Limb (tissue), 2 donors: ENCODE measurements at regions not wholly inside any gene's neighbourhood (a gene's known extent, or its start where the extent isn't known, plus 50 kb on each side); places are given as distances from the start of the nearest gene placed in this dataset.

Source experiments
- DNase-seq, 2 donors: peaks; one replicate each; pipeline ENCODE4 v3.0.0-alpha.2; 2016; ENCODE audit errors: extremely low spot score in 2 of 2

DNA sequence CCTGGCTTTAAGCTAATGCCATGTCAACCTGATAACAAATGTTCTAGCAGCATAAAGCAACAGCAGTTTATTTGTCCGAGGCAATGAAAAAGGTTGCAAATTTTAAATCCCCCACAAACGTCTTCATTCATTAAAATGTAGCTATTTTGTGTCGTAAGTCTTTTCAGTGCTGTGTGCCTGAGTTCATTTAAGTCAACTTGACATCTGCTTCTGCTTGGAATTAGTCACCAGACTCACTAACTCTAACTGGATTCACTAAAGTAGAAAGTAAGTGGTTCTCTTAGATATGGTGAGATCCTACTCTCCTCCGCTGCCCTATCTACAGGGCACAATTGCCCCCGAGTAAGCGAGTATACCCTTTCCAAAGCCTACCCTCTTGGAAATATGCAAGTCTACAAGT lies 118.4 kb upstream of the CHRM3 start:
- no peak for DNase-seq

GRCh38 chr1:239263801-239264200 lies 122.6 kb upstream of the CHRM3 start:
- no peak for DNase-seq

DNA sequence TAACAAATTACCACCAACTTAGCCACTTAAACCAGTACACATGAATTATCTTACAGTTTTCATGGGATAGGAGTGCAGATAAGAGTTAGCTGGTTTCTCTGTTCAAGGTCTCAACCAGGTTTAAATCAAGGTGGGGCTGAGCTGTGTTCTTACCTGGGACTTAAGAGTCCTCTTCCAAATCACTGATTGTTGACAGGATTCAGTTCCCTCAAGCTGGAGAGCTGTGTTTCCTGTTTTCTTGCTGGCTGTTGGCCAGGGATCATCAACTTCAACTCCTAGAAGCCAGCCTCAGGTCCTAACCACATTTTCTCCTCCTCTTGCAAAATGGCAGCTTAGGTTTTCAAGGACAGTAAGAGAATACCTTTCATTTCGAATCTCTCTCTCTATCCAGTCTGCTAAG lies 123.8 kb upstream of the CHRM3 start:
- DNase-seq, result no peak

DNA sequence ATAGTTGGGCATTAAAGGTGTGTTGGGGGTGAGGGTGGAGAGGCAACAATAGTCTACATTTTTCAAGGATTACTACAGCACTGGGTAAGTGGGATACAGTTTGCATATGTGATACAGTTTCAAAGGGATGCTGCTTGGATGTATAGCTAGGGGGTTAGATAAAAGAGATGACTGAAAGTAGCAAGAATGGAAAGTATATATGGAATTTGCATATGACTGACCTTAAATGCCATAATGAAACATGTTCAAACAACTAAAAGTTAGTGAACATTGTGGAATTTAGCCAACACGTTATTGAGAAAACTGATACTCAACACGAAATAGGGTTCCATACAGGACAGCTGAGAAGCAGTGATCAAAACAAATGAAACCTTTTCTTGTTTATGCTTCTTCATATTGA lies 124.8 kb upstream of the CHRM3 start:
- no peak for DNase-seq

DNA sequence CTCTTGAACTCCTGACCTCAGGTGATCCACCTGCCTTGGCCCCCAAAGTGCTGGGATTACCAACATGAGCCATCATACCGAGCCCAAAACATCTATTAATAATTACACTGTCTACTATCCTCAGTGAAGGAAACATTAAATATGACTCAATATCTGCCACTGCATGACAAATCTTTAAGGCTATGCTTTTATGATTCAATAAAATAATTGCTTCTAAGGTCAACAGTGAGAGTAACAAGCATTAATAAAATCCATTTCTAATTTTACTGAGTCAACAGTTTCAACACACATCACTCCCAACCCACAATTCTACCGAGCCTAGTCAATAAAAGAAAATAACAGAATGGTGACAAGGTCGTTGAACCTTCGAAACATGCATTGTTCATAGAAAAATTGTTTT lies 125.5 kb upstream of the CHRM3 start:
- no peak for DNase-seq

DNA sequence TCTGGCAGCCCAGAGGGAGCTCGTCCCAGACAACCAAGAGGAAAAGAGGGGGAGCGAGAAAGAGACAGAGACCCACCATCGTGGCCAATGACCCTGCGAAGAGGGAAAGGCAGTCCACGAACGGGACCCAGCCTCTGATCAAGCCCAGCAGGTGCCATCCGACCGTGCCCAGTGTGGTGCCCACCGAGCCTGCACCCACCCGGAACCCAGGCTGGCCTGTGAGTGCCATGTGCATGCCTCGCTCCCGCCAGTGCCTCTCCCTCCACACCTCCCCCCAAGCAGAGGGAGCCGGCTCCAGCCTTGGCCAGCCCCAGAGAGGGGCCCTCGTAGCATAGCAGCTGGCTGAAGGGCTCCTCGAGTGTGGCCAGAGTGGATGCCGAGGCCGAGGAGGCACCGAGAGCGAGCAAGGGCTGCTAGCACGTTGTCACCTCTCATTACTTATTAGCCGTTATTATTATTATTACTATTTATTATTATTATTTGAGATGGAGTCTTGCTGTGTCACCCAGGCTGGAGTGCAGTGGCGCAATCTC lies 130.7 kb upstream of the CHRM3 start:
- no peak for DNase-seq

DNA sequence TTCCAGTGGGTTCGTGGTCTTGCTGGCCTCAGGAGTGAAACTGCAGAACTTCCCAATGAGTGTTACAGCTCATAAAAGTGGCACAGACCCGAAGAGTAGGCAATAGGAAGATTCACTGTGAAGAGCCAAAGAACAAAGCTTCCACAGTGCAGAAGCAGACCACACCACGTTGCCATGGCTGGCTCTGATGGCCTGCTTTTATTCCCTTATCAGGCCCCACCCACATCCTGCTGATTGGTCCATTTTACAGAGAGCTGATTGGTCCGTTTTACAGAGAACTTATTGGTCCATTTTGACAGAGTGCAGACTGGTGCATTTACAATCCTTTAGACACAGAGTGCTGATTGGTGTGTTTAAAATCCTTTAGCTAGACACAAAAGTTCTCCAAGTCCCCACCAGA lies 131.4 kb upstream of the CHRM3 start:
- DNase-seq, result no peak

DNA sequence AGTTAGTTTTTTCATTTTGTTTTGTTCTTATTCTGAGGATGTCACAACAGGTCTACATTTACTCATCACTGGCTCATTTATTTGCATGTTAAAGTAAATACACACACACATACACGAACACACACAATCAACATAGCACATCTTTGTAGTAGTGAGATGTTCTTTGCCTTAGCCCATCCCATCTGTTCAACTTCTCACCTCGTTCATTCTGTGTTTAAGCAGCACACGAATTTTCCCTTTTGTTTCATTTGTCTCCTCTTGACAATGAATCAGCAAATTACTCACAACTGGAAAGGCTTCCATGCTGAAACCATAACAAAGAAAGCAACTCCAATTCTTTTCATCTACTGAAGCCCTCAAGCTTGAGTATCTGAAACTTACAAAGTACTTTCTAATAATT lies 133.3 kb upstream of the CHRM3 start:
- DNase-seq, result no peak

- DNase-seq, result no peak
Measured at GRCh38 chr1:239250353-239251035, 135.9 kb upstream of the CHRM3 start.

GRCh38 chr1:239247285-239247684 lies 139.1 kb upstream of the CHRM3 start:
- DNase-seq, result no peak

- DNase-seq, result no peak
Measured at GRCh38 chr1:239244084-239244483, 142.3 kb upstream of the CHRM3 start.

DNA sequence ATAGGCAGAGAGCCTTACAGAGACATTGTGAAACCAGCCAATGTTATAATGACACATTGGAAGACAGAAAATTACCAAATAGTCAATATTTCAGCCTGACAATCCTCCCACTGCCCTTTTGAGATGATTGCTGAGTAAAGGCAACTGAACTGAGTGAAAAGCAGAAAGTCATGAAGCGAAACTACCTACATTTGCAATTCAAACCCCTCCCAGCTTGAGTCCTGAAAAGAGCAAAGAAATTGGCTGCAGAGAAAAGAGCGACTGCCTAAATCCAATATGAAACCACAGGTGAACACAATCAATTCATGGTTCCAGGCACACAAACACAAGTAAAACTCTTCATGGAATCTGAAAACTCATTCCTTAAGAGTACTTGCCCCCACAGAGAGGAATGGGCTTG lies 143.4 kb upstream of the CHRM3 start:
- DNase-seq, result no peak

- no peak for DNase-seq
Measured at GRCh38 chr1:239242404-239242803, 144.0 kb upstream of the CHRM3 start.

- no peak for DNase-seq
Measured at GRCh38 chr1:239240736-239241135, 145.6 kb upstream of the CHRM3 start.

DNA sequence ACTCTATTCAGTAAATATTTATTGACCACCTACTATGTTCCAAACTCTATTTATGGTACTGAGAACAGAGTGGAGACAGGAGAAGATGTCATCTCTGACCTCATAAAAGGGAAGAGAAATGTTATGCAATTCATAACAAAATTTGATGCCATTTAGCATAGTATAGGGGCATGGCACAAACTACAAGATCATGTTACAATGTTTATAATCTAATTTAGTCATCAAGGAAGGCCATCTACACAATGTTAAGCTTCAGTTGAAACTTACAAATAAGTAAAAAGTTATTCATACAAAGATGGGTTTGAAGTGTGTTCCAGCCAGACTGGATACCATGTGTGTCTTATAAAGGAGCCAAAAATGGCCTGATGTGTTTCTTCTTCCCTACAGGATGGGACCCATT lies 146.8 kb upstream of the CHRM3 start:
- DNase-seq, result no peak

DNA sequence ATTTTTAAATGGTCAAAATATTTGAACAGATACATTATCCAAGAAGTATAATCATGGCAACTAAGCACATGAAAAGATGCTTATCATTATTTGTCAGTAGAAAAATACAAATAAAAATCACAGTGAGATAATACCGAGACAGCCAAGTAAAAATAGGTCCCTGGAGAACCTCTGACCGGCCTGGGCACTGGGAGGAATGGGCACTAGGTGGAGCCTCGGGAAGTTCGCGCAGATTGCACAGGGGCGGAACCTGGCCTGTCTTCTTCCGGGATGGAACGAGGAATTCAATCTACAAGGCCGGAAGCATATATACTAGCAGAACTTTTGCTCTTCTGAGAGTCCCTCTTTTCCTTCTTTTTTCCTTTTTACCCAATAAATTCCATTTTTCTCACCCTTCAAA lies 148.5 kb upstream of the CHRM3 start:
- no peak for DNase-seq

- no peak for DNase-seq
Measured at GRCh38 chr1:239233626-239234025, 152.7 kb upstream of the CHRM3 start.

DNA sequence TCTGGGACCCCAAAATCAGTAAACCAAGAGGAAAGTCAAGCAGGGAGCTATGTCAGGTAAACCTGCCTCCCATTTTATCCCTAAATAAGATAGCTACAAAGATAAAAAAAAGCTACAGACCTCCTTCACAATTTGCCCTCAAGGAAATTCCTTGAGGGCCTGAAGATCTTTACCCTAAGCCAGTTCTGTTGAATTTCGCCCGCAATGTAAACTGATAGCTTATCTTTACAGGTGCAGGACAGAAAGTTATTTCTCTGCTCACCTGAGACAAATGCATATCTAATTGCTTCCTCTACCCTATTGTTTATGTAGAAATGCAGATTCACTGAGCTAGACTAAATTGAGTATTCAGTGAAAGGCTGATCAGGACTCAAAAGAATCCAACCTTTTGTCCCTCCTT lies 153.4 kb upstream of the CHRM3 start:
- no peak for DNase-seq

- DNase-seq, result no peak
Measured at GRCh38 chr1:239228451-239228850, 157.9 kb upstream of the CHRM3 start.

GRCh38 chr1:239225396-239225795 lies 161.0 kb upstream of the CHRM3 start:
- no peak for DNase-seq

DNA sequence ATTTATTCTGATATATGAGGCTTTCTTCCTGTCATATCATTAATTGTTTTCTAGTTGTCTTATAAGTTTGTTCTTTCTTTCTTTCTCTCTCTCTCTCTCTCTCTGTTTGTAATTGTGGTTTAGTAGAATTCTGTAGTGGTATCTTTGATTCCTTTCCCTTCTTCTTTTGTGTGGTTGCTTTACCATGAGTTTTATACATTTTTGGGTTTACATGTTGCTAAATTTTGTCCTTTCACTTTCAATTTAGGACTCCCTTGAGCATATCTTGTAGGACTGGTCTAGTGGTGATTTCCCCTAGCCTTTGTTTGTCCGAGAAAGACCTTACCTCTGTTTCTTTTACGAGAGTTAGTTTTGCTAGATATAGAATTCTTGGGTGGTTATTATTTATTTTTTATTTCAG lies 162.3 kb upstream of the CHRM3 start:
- no peak for DNase-seq

DNA sequence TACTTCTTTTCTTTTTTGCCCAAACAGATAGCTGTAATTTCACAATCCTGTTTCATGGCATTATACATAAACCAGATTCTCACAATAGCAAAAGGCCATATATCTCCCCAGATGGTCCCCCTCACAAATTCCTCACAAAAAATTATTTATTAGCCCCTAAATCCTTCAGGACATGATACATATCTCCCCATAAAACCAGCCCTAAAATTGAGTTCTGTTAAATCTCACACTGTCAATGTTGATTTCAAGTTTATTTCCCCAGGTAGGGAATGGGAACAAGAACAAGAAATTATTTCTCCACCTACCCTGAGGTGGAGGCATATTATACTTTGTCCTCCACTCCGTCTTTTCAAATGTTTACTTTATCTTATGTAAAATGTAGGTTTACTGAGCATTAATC lies 163.4 kb upstream of the CHRM3 start:
- no peak for DNase-seq

DNA sequence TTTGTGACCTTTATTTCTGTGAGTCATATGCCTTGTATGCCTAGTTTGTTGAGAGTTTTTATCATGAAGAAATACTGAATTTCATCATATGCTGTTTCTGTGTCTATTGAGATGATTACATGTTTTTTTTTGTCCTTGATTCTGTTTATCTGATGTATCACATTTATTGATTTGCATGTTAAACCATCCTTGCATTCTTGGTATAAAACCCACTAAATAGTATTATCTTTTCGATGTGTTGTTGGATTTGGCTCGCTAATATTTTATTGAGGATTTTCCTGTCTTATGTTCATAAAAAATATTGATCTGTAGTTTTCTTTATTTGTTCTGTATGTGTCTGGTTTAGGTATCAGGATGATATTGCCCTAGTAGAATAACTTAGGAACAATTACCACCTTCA lies 164.7 kb upstream of the CHRM3 start:
- no peak for DNase-seq

DNA sequence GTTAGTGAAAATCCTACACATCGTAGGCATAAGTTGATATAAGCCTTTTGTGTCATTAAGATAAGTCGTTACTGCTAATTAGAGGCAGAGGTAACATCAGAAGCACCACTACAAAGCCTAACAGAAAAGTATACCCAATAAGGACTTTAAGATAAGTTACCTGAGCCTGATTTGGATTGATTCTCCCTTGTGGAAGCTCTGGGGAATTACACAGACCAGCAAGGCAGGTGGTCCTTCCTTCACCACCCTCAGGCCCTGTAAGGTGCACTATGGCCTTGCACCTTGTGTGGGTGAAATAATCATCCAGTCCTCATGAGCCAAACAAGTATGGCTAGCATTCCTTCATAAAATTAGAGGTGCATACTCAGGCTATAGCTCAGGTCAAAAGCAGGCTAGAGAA lies 166.7 kb upstream of the CHRM3 start:
- DNase-seq, result no peak
